Calu3 (cell line): ENCODE measurements at regions not wholly inside any gene's neighbourhood (a gene's known extent, or its start where the extent isn't known, plus 50 kb on each side); places are given as distances from the start of the nearest gene placed in this dataset.

Source experiments
- BruUV-seq: library from RNA; stranded (reverse); fragments of 400-500 nt; replicated peaks from 2 replicates; lab custom pipeline; 2021; lab: Mats Ljungman, UMichigan
- CTCF ChIA-PET: fragments of 300-600 bp; sonication (Branson Sonifier 250); formaldehyde crosslinking; loops from one replicate; lab custom pipeline; 2022; ENCODE audit warnings: antibody characterized with exemption; lab: Charles Lee
- DNase-seq: peaks from one replicate; pipeline ENCODE4 v3.0.0; 2022
- H3K27ac Mint-ChIP-seq: one replicate; pipeline ENCODE4 v1.8.0; 2022; ENCODE audit warnings: mixed read lengths; ENCODE audit not compliant: unreplicated experiment
- H3K27me3 Mint-ChIP-seq: one replicate; pipeline ENCODE4 v1.8.0; 2022; ENCODE audit warnings: mixed read lengths; ENCODE audit not compliant: unreplicated experiment
- H3K36me3 Mint-ChIP-seq: one replicate; pipeline ENCODE4 v1.8.0; 2022; ENCODE audit warnings: mild to moderate bottlenecking, moderate library complexity, mixed read lengths; ENCODE audit not compliant: insufficient read depth, unreplicated experiment
- H3K4me1 Mint-ChIP-seq: one replicate; pipeline ENCODE4 v1.8.0; 2022; ENCODE audit warnings: mild to moderate bottlenecking, low read depth, mixed read lengths; ENCODE audit not compliant: unreplicated experiment
- H3K4me3 Mint-ChIP-seq: one replicate; pipeline ENCODE4 v1.8.0; 2022; ENCODE audit warnings: mild to moderate bottlenecking, low read depth, moderate library complexity, mixed read lengths; ENCODE audit not compliant: unreplicated experiment
- H3K9me3 Mint-ChIP-seq: one replicate; pipeline ENCODE4 v1.8.0; 2022; ENCODE audit warnings: low read depth, mixed read lengths; ENCODE audit not compliant: unreplicated experiment
- CTCF ChIP-seq: fragments of 200-600 bp; IDR thresholded peaks from one replicate; pipeline ENCODE4 v1.8.0; 2022; ENCODE audit warnings: antibody characterized with exemption; ENCODE audit not compliant: unreplicated experiment
- intact Hi-C: fragments of 100-400 bp; cut with micrococcal nuclease; formaldehyde crosslinking; loops from one replicate; pipeline ENCODE4 v1.10.0; 2022; ENCODE audit not compliant: unreplicated experiment

GRCh38 chr1:172917972-172918371 is 132.8 kb downstream of the TNFSF18 start:
- H3K4me3 Mint-ChIP-seq = no peak overlapping the region

GRCh38 chr1:172918478-172918877 is 132.3 kb downstream of the TNFSF18 start:
- BruUV-seq = no TSS peak
- Mint-ChIP-seq H3K9me3 (peaks cover 3% of the 10 kb centered on the region), H3K4me3 (no peak overlapping the region), H3K27ac (no peak overlapping the region), H3K4me1 (peaks cover 25% of the 10 kb centered on the region), H3K36me3 (no peaks in the 10 kb centered on the region), H3K27me3 (no peaks in the 10 kb centered on the region)
- DNase-seq = no peak
- TF ChIP-seq CTCF = no peak
- intact Hi-C loops = no loop called here
- CTCF ChIA-PET = interaction anchor here (1.0 kb wide), 2 partner anchors 9 to 93 kb away, joined by 3 to 10 read pairs; no protein-coding TSS in a partner anchor

More at GRCh38 chr1:172917972-172918371, 132.8 kb downstream of the TNFSF18 start:
- CTCF ChIA-PET = interaction anchor here (1.0 to 1.2 kb wide), 3 partner anchors 9 to 92 kb away, joined by 3 to 10 read pairs (median 3); no protein-coding TSS in a partner anchor
- peaks cover 3% of the 10 kb centered on the region for H3K9me3 Mint-ChIP-seq
- BruUV-seq = no TSS peak
- no peaks in the 10 kb centered on the region for H3K27me3 Mint-ChIP-seq
- peaks cover 25% of the 10 kb centered on the region for H3K4me1 Mint-ChIP-seq
- peak; percentile 56 for DNase-seq
- H3K36me3 Mint-ChIP-seq = no peaks in the 10 kb centered on the region
- intact Hi-C loops = no loop called here
- TF ChIP-seq CTCF = no peak
- H3K27ac Mint-ChIP-seq = no peak overlapping the region

- intact Hi-C loops = no loop called here
- H3K27ac Mint-ChIP-seq = no peak overlapping the region
Measured at GRCh38 chr1:172926070-172926469, 124.7 kb downstream of the TNFSF18 start.

GRCh38 chr1:172928412-172928811 is 122.3 kb downstream of the TNFSF18 start:
- H3K27me3 Mint-ChIP-seq = no peaks in the 10 kb centered on the region
- peaks cover 6% of the 10 kb centered on the region for H3K36me3 Mint-ChIP-seq
- CTCF ChIA-PET = no interaction called here
- intact Hi-C loops = no loop called here
- no TSS peak for BruUV-seq
- peaks cover 45% of the 10 kb centered on the region for H3K4me1 Mint-ChIP-seq
- no peak overlapping the region for H3K4me3 Mint-ChIP-seq
- TF ChIP-seq CTCF = no peak
- H3K27ac Mint-ChIP-seq = no peak overlapping the region
- no peak for DNase-seq
- no peaks in the 10 kb centered on the region for H3K9me3 Mint-ChIP-seq

More at GRCh38 chr1:172926070-172926469, 124.7 kb downstream of the TNFSF18 start:
- no peak for TF ChIP-seq CTCF
- no peaks in the 10 kb centered on the region for H3K9me3 Mint-ChIP-seq
- no peaks in the 10 kb centered on the region for H3K36me3 Mint-ChIP-seq
- H3K27me3 Mint-ChIP-seq = no peaks in the 10 kb centered on the region
- BruUV-seq = no TSS peak
- CTCF ChIA-PET = no interaction called here
- DNase-seq = no peak
- no peak overlapping the region for H3K4me3 Mint-ChIP-seq
- H3K4me1 Mint-ChIP-seq = peaks cover 34% of the 10 kb centered on the region
